Stimulated activated CD8-positive, alpha-beta memory T cell treated with anti-CD3 and anti-CD28 coated beads, Interleukin-2, amount 100 ng/mL, for 1 hour (primary cell): ENCODE measurements at regions not wholly inside any gene's neighbourhood (a gene's known extent, or its start where the extent isn't known, plus 50 kb on each side); places are given as distances from the start of the nearest gene placed in this dataset.

ENCODE experiments used
- DNase-seq, 2 donors: peaks; one replicate each; pipeline ENCODE4 v3.0.0-alpha.2; 2020; ENCODE audit warnings: low read depth in 2 of 2

DNA sequence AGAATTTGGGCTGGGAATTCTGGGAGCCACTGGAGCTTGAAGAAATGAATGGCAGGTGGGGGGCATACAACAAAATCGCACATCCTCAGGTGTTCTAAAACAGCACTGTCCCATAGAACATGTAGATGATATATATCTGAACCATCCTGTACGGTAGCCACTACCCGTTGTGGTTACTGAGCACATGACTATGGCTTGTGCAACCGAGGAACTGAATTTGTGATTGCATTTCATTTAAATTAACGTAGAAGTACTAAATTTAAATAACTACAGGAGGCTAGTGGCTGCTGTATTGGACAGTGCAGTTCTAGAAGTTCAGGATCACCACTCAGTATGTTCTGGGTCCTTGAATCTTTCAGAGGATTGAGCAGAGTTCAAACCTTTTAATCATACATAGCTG is 172.4 kb downstream of the PHETA1 start:
- DNase-seq = no peak

DNA sequence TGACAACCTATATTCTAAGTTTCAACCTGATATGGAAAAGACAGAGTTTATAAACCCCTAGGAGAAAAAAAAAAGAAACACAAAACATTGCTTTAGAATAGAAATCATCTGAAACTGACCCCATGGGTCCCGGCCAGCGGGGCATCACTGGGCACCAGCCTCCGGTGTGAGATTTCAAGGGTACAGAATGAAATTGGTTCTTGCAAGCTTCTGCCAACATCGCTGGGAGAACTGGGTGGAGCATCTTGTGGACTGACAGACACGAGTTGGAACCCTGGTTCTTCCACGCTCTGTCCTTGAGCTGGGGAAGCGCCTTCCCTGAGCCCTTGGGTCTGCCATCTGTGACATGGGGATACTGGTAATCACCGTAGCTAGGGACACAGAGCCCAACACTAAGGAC is 173.6 kb downstream of the PHETA1 start:
- no peak for DNase-seq

DNA sequence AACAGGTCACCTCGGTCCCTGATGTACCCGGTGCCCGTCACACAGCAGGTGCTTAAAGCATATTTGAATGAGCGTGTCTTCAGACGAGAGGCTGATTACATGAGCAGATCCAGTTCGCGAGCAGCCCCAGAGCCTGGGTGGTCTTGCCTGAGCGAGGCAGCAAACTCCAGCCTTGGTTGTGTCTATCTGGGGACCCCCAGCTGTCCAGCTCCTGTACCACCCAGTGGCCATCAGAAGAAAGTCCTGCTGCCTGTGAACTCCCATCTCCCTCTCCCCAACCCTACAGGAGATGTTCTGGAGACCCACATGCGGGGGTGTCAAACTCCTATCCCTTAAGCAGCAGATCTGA is 174.2 kb downstream of the PHETA1 start:
- no peak for DNase-seq

DNA sequence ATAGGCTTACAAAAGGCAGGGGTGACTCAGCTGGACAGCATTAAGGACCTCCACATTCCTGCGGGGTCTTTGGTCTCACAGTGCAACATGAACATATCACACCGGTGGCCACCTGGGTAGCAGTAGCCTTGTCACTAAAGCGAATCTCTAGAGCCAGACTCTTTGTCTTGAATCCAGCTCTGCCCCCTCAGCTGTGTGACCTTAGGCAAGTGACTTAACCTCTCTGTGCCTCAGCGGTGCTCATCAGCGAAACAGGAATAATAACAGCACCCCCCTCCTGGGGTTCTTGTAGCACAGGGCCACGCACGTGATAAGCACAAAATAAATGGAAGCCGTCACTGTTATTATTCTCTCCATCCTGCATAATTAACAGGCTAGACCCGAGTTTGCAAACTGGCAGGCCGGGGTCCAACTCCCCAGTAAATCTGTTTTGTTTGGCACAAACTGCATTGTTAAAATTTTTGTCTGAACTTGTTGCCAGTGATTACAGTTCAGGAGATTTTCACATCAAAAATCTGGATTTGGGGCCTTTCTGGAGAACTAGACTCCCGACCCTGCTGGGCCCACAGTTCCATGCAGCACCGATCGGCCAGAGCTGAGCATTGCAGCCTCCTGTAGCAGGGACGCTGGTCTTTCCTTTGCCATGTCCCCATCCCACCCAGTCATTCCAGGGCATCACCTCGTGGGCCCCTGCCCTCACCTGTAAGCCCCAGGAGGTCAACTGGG is 174.8 kb downstream of the PHETA1 start:
- no peak for DNase-seq

DNA sequence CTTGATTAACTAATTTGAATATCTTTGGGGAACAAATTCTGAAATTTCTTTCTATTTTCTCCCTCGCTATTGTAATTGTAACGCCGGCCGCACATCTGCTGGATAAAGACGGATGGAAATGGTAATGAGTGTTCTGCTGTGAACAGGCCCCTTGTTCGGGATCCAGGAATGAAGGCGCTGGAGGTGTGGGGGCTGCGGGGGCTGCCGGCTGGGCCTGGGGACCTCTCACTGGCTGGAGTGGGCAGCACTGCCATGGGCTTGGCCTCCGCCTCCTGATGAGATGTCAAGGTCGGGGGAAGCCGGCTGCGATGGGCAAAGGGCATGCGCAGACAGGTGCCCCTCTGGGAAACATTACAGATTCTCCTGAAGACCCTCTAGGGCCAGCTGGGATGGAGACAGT is 175.4 kb downstream of the PHETA1 start:
- no peak for DNase-seq

DNA sequence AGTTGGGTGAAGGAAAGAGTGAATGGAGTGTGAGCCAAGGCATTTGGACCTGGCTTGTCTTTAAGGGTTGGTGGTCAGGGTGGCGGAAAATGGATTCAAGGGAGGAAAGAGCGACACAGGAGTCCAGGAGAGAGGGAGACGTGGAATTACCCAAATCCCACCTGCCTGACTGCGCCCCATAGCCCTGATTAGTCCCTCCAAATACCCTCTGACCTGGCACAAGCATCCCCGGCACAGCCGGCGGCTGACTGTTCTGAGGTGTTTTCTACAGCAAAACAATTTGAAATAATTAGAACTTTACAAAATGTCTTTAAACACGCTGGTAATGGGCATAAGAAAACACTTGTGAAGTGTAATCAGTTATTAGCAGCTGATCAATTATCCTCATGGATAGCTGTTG is 175.8 kb downstream of the PHETA1 start:
- no peak for DNase-seq

DNA sequence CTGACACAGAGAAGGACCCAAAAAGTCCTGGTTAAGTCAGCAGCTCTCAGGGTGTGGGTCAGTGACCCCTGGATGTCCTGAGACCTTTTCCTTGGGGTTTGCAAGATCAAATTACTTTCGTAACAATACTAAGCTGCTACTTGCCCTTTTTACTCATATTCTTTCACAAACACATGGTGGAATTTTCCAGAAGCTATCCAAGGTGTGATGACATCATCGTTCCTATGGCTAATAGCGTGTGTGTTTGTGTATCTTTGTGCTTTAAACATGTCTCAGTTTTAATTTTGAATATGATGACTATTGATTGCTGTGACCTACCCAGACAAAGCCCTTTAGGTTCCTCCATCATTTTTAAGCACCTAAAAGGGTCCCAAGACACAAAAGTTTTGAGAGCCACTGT is 176.2 kb downstream of the PHETA1 start:
- no peak for DNase-seq

DNA sequence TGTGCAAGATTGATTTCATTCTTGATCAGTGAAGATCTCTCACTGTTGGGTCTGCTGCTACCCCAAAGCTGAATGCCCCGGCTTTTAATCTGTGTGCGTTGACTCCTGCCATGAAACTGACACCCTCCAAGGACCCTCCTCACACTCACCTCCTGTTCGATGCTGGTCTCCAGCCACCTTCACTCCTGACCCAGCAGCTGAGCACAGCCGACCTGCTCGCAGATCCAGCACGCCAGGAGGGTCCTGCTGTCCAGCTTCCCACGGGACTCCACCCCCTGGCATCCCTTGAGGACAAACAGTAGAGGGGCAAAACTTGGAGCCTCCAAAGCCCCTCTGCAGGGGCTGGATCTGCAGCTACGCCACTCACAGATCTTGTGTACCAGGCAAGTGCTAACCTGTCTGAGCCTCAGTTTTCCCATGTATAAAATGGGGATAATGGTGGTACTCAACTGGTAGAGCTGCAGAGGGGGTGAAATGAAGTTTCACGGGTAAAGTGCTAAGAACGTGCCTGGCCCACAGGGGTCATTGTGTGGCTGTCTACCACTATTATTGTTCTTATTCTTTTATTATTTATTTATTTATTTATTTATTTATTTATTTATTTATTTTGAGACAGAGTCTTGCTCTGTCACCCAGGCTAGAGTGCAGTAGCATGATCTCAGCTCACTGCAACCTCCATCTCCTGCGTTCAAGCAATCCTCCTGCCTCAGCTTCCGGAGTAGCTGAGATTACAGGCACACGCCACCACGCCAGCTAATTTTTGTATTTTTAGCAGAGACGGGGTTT is 178.0 kb downstream of the PHETA1 start:
- DNase-seq = no peak

DNA sequence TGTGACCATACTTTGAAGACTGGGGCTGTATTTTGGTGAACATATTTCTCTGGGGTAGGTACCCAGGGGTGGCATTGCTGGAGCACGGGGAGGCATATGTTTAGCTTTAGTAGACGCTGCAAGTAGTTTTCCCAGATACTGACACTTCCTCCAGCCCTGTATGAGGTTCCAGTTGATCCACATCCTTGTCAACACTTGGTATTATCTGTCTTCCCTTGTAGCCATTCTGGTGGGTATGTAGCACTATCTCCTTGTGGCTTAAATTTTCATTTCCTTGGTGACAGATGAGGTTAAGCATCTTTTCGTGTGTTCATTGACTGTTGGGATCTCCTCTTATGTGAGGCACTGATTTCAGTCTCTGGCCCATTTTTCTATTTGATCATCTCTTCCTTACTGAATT is 179.1 kb downstream of the PHETA1 start:
- no peak for DNase-seq

DNA sequence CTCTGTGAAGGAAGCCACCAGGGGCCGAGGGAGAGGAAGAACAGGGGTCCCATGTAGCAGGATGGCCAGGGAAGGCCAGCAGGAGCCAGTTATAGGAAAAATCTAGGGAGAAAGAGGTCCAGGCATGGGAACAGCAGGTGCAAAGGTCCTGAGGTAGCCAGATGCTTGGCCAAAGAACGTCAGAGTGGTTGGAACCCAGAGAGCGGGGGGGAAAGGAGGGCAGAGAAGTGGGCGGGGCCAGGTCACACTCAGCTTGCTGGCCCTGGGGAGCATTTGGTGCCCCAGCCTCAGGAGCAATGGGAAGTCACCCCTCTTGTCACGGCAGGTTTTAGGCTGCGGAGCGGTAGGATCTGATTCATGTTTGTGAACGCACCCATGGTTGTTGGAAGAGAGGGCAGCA is 180.5 kb downstream of the PHETA1 start:
- DNase-seq = no peak

DNA sequence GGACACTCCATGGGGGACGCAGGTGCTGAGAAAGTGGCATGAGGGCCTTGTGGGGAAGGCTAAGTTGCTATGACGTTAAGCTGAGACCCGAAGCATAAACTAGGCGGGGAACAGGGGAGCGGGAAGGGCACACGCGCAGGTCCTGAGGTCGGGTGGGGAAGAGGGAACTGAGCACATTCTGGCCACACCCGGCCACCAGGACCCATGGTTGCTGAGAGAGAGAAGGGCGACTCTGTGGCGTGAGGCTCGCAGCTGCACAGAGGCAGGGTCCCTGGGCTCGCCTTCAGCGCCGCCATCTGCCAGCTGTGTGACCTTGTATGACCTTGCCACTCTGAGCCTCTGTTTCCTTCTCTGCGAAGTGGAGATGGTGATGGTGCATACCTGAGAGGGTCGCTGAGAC is 182.5 kb downstream of the PHETA1 start:
- DNase-seq = no peak

DNA sequence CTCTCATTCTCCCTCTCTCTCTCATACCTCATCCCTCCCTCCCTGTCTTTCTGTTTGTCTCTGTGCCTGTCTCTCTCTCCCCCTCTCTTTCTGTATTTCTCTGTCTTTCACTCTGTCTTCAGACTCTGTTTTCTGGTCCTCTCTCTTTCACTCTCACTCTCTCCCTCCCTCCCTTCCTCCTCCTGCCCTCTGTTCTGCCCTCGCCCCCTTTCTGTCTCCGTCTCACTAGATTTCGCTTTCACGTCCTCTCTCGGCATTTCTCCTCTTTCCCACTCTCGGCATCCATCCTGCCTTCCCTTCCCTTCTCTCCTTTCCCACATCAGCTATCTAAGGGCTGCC is 183.0 kb downstream of the PHETA1 start:
- no peak for DNase-seq

DNA sequence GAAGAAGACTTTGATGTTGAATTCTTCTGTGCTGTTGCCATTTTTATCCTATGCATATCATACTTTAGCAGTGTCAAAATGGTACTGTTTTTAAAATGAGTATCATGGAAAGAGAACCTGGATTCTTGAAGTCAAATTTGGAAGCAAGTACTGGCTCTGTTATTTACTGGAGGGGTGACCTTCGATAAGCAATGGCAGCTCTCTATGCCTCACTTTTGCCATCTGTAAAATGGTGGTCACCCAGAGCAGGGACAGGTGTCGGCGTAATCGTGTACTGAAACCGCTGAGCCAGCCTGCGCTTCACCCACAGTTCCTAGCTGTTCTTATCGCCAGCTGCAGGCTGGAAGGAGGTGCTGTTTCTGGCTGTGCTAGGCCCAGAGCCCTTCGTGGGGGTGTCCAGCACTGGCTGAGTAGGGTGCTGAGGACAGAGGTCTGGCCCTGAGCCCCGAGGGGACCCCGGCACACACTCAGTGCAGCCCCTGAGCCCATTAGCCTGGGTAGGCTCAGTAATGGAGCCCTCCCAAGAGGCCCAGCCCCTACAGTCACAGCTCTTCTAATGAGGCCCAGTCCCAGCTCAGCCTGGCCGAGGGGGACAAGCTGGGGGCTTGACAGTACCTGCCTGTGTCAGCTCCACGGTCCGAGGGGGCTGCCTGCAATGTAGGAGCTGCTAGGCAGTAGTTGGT is 183.5 kb downstream of the PHETA1 start:
- DNase-seq = no peak

DNA sequence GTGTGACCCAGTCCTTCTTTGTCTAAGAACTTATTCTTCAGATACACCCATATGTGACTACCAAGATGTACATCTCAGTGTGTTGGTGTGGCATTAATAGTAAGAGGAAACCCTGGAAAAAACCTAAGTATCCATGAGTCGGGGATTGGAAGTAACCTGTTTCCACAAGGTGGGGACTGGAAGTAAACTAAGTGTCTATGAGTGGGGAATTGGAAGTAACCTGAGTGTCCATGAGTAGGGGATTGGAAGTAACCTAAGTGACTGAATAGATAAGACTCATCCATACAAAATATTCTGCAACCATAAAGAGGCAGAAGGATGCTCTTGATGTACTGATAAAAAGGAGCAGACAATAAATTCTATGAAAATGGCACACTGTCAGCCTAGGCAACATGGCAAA is 184.7 kb downstream of the PHETA1 start:
- no peak for DNase-seq

DNA sequence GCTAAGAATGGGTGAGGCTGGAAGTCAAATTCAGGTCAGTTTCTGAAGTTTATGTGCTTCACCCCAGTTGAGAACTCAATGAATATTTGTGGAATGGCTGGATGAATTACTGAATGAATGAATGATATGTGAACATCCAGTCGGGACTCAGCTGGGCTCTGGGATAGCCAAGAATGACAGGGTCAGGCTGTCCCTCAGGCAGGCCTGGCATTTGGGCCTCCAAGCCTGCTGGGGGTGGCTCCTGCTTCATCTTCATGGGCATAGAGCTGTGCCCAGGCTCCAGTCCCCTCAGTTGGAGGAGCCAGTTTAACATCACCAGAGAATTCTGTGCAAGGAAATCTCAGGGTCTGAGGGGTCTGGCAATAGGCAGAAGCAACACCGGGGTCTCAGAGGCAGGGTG is 185.8 kb downstream of the PHETA1 start:
- DNase-seq = no peak

DNA sequence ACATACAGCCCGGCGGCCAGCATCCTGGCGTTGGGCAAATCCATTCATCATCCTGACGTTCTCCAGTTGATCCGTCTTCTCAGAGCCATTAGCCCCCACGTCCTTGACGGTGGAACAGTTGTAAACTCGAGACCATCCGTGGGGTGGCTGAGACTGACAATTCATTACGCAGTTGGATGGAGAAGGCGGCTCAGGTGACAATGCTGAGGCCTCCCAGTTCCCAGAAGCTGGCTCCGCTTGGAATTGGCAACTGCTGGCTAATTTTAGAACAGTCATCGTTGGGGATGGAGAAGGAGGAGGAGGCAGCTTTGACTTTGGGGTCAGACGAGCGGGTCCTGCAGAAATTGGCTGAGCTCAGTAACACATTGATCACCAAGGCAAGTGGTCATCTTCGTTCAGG is 186.5 kb downstream of the PHETA1 start:
- no peak for DNase-seq

DNA sequence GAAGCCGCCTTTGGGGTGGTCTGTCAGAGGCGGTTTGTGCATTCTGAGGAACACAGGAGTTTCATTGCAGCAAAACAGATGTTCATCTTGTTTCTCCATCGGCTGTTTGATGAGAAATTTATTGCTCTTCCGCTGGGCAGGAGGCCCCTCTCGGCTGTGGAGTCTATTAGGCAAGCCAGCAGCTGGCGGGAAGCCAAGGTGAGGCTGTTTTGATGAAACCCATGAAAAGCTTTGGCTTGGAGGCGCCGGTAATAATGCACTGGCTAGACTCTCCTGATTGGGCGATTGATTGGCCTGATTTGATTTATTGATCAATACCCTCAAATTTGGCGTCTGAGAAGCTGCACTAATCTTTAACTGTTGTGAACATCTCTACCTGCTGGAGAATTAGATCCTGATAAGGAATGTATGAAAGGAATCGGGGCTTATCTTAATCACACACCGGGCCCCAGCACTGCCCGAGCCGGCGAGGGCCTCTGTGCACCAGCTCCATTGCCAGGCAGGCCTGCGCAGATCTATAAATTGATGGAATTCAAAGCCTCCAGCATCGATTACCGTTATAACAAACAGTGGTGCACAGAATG is 187.7 kb downstream of the PHETA1 start:
- DNase-seq = no peak

DNA sequence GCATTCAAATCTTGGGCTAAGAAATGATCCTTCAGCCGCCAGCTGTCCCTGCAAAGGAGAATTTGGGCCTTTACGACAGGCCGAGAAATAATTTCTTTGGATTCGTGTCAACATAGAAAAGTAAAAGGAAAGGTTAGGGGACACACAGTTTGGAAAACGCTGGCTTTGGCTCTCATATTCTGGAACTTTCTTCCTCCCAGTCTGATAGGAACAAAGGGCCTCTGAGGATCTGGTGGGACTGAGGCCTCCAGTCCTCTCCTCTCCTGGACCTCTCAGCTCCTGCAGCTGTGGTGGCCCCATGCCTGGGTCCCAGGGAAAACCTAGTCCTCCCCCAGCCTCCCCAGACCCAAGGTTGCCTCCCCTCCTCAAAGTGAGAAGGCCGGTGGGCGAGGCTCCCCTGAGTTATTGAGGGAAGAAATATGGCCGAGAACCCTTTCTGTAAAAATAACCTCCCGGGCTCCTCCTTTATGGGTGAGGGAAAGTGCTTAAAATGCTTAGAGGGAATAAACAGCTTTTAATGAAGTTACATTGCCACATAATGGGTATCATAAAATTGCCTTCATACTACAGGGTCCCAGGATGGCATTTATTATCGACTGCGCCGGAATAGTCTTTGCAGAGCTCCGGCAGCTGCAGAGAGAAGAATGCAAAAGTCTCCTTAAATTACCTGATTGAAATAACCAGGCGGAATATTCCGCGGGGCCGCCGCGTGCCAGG is 188.3 kb downstream of the PHETA1 start:
- DNase-seq = no peak

DNA sequence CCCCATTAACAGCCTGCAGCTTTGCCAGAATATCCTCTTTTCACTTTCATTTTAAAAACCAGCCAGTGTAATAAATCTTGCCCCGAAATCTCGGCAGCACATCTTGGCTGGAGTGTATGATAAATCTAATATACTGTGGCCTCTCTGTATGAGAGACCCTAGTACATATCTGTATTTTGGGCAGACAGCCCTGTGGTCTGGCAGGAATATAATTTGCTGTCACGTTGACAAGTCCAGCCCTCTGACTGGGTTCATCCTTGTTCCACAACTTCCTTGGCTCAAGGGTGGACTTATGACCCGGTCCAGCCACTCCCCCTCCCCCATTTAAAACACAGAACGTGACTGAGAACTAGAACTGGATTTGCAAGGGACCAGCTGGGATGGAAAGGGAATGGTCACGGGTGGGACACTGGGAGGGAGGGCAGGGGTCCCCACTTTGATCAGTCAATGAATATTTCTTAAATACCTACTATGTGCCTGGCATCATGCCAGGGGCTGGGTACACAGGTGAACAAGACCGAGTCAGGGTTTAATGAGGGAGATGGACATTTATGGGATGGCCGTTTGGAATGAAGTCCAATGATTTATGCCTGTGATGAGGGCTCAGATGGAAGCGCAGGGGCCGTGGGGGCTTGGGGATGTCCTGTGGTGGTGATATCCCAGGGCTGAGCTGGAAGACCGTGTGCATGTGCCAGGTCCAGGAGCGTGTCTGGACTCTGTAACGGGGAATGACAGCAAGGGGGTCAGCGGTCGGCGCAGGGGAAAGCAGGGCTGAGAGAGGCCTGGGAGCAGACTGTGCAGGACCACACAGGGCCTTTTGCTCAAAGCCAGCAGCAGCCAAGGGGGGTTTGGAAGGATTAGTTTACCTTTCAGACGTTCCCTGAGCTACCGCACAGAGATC is 190.5 kb downstream of the PHETA1 start:
- no peak for DNase-seq

DNA sequence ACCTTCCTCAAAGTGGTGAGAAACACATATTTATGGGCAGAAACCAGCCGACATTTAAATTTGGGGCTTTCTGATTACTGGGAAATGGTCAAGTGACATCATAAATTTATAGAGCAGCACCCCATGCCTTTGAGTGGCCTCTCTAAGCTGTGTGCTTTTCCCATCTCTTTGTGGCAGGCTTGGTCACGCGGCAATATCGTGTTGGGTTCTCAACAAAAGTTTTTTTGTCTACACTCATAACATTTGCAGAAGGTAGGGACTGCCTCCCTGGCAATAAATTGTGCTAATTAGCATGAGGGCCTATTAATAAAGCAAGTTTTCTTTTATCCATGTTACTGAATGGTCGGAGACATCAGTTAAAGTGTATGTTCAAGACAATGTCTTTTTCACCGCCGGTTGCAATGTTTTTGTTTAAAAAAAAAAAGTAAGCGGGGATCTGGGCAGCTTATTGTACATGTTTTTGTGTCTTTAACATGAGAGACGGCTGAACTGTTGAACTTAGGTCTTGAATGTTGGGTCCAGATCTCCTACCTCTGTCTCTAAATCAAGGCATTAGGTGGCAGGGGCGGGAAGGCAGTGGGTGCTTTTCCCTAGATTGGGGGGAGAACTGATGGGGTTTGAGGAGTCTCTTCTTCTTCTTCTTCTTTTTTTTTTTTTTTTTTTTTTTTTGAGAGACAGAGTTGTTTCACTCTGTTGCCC is 193.3 kb downstream of the PHETA1 start:
- DNase-seq = no peak

DNA sequence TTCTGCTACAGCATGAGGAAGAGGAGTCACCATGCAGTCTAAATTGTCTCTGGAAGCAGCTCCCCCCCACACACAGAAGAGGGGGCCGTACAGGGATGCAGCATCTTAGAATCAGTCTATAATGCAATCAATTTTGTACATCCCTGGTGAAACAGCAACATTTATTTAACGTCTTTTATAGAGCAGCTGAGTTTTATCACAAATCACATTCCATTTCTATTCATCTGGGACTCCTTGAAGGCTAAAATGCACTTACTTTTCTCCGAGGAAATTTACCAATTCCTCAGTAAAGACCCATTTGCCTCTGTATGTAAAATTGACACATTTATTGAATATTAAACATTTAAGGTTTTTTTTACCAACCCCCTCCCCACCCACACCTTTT is 193.9 kb downstream of the PHETA1 start:
- no peak for DNase-seq
